Endothelial cell of umbilical vein (primary cell): ENCODE measurements at regions not wholly inside any gene's neighbourhood (a gene's known extent, or its start where the extent isn't known, plus 50 kb on each side); places are given as distances from the start of the nearest gene placed in this dataset.

Experiments used
- BruUV-seq: library from RNA; stranded (reverse); fragments of 400-500 nt; replicated peaks from 2 replicates; lab custom pipeline; 2021; lab: Mats Ljungman, UMichigan
- CTCF ChIA-PET: fragments of 300-600, 350-600 bp; sonication (Branson Sonifier 250); formaldehyde crosslinking; loops from one replicate; lab custom pipeline; 2021; ENCODE audit warnings: antibody characterized with exemption, inconsistent platforms; lab: Charles Lee
- POLR2A ChIA-PET: fragments of 300-600, 350-600 bp; sonication (Branson Sonifier 250); formaldehyde crosslinking; loops from one replicate; lab custom pipeline; 2021; ENCODE audit warnings: antibody characterized with exemption, inconsistent platforms; lab: Charles Lee
- DNase-seq: peaks from one replicate; pipeline ENCODE4 v3.0.0-alpha.2; 2011; ENCODE audit warnings: low read depth, low spot score
- FAIRE-seq: peaks from 2 replicates; lab custom pipeline; 2011; peaks lifted over from hg19 to GRCh38; lab: Jason Lieb, UNC
- H2AFZ ChIP-seq: 2 replicates; pipeline ENCODE4 v1.6.0; 2012; ENCODE audit warnings: low read depth, low read length, control low read depth, inconsistent platforms
- H3K27ac ChIP-seq: 2 replicates; pipeline ENCODE4 v1.5.1; 2011; ENCODE audit warnings: low read depth, mild to moderate bottlenecking, control low read depth, low read length, moderate library complexity; ENCODE audit not compliant: insufficient read depth
- H3K27me3 ChIP-seq, 2 experiments: 2 replicates each; pipeline versions ENCODE4 v1.6.0 to v1.6.1; 2011; ENCODE audit warnings: low read length in 2 of 2, mixed read lengths in 1 of 2; ENCODE audit not compliant: control insufficient read depth in 2 of 2, insufficient read depth in 2 of 2
- H3K36me3 ChIP-seq, 2 experiments: 2 replicates in 1 of 2; 3 replicates in 1 of 2; pipeline ENCODE4 v1.5.1; 2011; ENCODE audit warnings: low read length in 2 of 2, mild to moderate bottlenecking in 1 of 2, moderate library complexity in 1 of 2; ENCODE audit not compliant: control insufficient read depth in 2 of 2, insufficient read depth in 2 of 2; ENCODE audit errors: extremely low read depth in 1 of 2
- H3K4me1 ChIP-seq: 3 replicates; pipeline ENCODE4 v1.5.1; 2011; ENCODE audit warnings: mild to moderate bottlenecking, low read length; ENCODE audit not compliant: control insufficient read depth, insufficient read depth; ENCODE audit errors: extremely low read depth
- H3K4me2 ChIP-seq: 2 replicates; pipeline ENCODE4 v1.6.1; 2011; ENCODE audit warnings: low read length, control low read depth, mixed read lengths; ENCODE audit not compliant: insufficient read depth
- H3K4me3 ChIP-seq, 3 experiments: fragments of 200-600 bp in 1 of 3; sonication (generic), shearing (Covaris generic) in 1 of 3; replicated peaks in 1 of 3; 2 replicates each; pipeline ENCODE4 v1.5.1; 2011 to 2016; ENCODE audit warnings: control low read depth in 3 of 3, low read length in 3 of 3, mild to moderate bottlenecking in 2 of 3, inconsistent platforms in 1 of 3, low read depth in 1 of 3, moderate library complexity in 1 of 3; ENCODE audit not compliant: insufficient read depth in 1 of 3
- H3K79me2 ChIP-seq: 2 replicates; pipeline ENCODE4 v1.6.0; 2012; ENCODE audit warnings: low read length, inconsistent platforms; ENCODE audit not compliant: control insufficient read depth, insufficient read depth
- H3K9ac ChIP-seq: replicated peaks from 2 replicates; pipeline ENCODE3; 2011; ENCODE audit warnings: low read length, control low read depth; ENCODE audit not compliant: insufficient read depth; ENCODE audit errors: extremely low read depth
- H3K9me1 ChIP-seq: replicated peaks from 3 replicates; pipeline ENCODE4 v1.6.0; 2011; ENCODE audit warnings: mild to moderate bottlenecking, low read length; ENCODE audit not compliant: control insufficient read depth, insufficient read depth; ENCODE audit errors: extremely low read depth
- H3K9me3 ChIP-seq: replicated peaks from 2 replicates; pipeline ENCODE4 v1.5.1; 2012; ENCODE audit warnings: low read length, inconsistent platforms; ENCODE audit not compliant: control insufficient read depth, insufficient read depth
- H4K20me1 ChIP-seq: replicated peaks from 2 replicates; pipeline ENCODE3; 2011; ENCODE audit warnings: mild to moderate bottlenecking, low read length; ENCODE audit not compliant: control insufficient read depth, insufficient read depth; ENCODE audit errors: extremely low read depth
- CTCF ChIP-seq, 2 donors: IDR thresholded peaks; 1 replicate in 1 of 2; 2 replicates in 1 of 2; pipeline ENCODE4 v1.5.1; 2011; ENCODE audit warnings: low read length in 2 of 2, mild to moderate bottlenecking in 2 of 2, moderate library complexity in 2 of 2, control low read depth in 1 of 2, inconsistent platforms in 1 of 2, low read depth in 1 of 2; ENCODE audit not compliant: insufficient read depth in 1 of 2; ENCODE audit errors: extremely low read depth in 1 of 2
- EZH2 ChIP-seq: IDR thresholded peaks from 2 replicates; pipeline ENCODE4 v1.6.1; 2012; ENCODE audit warnings: borderline replicate concordance, low read depth, mild to moderate bottlenecking, moderate library complexity, low read length, inconsistent platforms; ENCODE audit not compliant: severe bottlenecking
- FOS ChIP-seq: IDR thresholded peaks from 2 replicates; pipeline ENCODE4 v1.6.1; 2011; ENCODE audit warnings: mild to moderate bottlenecking, low read length, moderate library complexity, borderline replicate concordance; ENCODE audit not compliant: insufficient read depth
- GATA2 ChIP-seq: IDR thresholded peaks from 2 replicates; pipeline ENCODE4 v1.7.0; 2011; ENCODE audit warnings: low read depth, mild to moderate bottlenecking, moderate library complexity, mixed read lengths, low read length; ENCODE audit not compliant: insufficient read length, insufficient read depth
- JUN ChIP-seq: IDR thresholded peaks from 2 replicates; pipeline ENCODE4 v1.6.1; 2011; ENCODE audit warnings: borderline replicate concordance, low read depth; ENCODE audit not compliant: insufficient read length, insufficient read depth
- MAX ChIP-seq: IDR thresholded peaks from 2 replicates; pipeline ENCODE4 v1.6.1; 2011; ENCODE audit not compliant: insufficient read depth, insufficient read length
- MYC ChIP-seq: IDR thresholded peaks from one replicate; pipeline ENCODE4 v1.6.1; 2011; ENCODE audit warnings: mild to moderate bottlenecking, low read depth, low read length
- POLR2A ChIP-seq: IDR thresholded peaks from 2 replicates; pipeline ENCODE4 v1.6.1; 2012; ENCODE audit warnings: low read depth, mild to moderate bottlenecking, control low read depth, low read length
- POLR2AphosphoS5 ChIP-seq: IDR thresholded peaks from 2 replicates; pipeline ENCODE4 v1.6.1; 2012; ENCODE audit warnings: low read depth, mild to moderate bottlenecking, control low read depth, low read length, moderate library complexity; ENCODE audit not compliant: insufficient read depth
- dilution Hi-C: fragments of 300-500 bp; cut with MboI; formaldehyde crosslinking; loops from one replicate; pipeline ENCODE4 v1.15.0; 2019; ENCODE audit warnings: low sequenced_read_pairs; ENCODE audit not compliant: extremely low pct_ligation_motif_present
- intact Hi-C: fragments of 100-400 bp; cut with micrococcal nuclease; formaldehyde crosslinking; loops from one replicate; pipeline ENCODE4 v1.10.0; 2022

GRCh38 chr20:24393903-24394302 is 75.5 kb upstream of the SYNDIG1 start:
- H3K9me3 ChIP-seq, result peaks cover 1% of the 10 kb centered on the region
- no peak overlapping the region for H2AFZ ChIP-seq
- intact Hi-C loops, result no loop called here
- no peak for FAIRE-seq
- dilution Hi-C loops, result no loop called here
- TF ChIP-seq POLR2AphosphoS5 (no peak), FOS (no peak), EZH2 (no peak), MAX (no peak), GATA2 (no peak), MYC (no peak), POLR2A (no peak)
- CTCF ChIA-PET, result no interaction called here
- no peaks in the 10 kb centered on the region for H4K20me1 ChIP-seq
- H3K36me3 ChIP-seq, result no peaks in the 10 kb centered on the region
- H3K27me3 ChIP-seq, result no peaks in the 10 kb centered on the region
- no peak overlapping the region for H3K9ac ChIP-seq
- H3K4me1 ChIP-seq, result no peaks in the 10 kb centered on the region
- DNase-seq, result no peak
- H3K4me2 ChIP-seq, result no peak overlapping the region
- H3K27ac ChIP-seq, result no peak overlapping the region
- no peaks in the 10 kb centered on the region for H3K79me2 ChIP-seq
- H3K9me1 ChIP-seq, result no peaks in the 10 kb centered on the region
- POLR2A ChIA-PET, result no interaction called here
- BruUV-seq, result no TSS peak
- no peak overlapping the region for H3K4me3 ChIP-seq

DNA sequence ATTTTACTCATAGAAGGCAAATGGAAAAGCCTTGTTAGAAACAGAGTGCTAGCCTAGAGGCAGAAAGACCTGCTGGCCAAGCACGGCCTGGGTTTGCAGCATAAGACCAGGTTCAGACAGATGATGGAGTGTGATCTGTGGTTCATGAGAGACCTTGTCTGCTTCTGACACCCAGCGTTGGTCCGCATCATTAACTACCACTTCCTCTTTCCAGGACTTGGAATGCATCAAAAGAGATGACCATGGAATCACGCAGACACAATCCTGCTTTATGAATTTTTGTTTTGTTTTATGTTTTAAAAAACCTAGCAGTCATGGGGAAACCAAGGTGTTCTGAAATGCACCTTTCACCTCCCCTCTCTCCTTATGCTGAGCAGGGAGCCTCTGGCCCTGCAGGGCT is 76.8 kb upstream of the SYNDIG1 start:
- H3K4me3 ChIP-seq, result no peak overlapping the region
- no peaks in the 10 kb centered on the region for H4K20me1 ChIP-seq
- no peaks in the 10 kb centered on the region for H3K9me1 ChIP-seq
- no peaks in the 10 kb centered on the region for H3K4me1 ChIP-seq
- no peak overlapping the region for H3K4me2 ChIP-seq
- TF ChIP-seq GATA2, result no peak
- no peak for TF ChIP-seq EZH2
- no peak for TF ChIP-seq MYC
- TF ChIP-seq JUN, result no peak
- TF ChIP-seq FOS, result no peak
- no peak for TF ChIP-seq CTCF (IDR thresholded peaks at IDR 0.05; ENCODE audit: extremely low read depth in 1 of 2, insufficient read depth in 1 of 2, low read depth in 1 of 2, low read length in 2 of 2)
- no peak for TF ChIP-seq POLR2A
- no peak for TF ChIP-seq MAX
- no peak for TF ChIP-seq POLR2AphosphoS5
- no peak for FAIRE-seq
- dilution Hi-C loops, result no loop called here
- H3K9ac ChIP-seq, result no peak overlapping the region
- no peaks in the 10 kb centered on the region for H3K27me3 ChIP-seq
- no peak for DNase-seq
- no peak overlapping the region for H2AFZ ChIP-seq
- POLR2A ChIA-PET, result no interaction called here
- H3K36me3 ChIP-seq, result no peaks in the 10 kb centered on the region
- no TSS peak for BruUV-seq
- no peak overlapping the region for H3K27ac ChIP-seq
- H3K79me2 ChIP-seq, result no peaks in the 10 kb centered on the region
- peaks cover 1% of the 10 kb centered on the region for H3K9me3 ChIP-seq
- intact Hi-C loops, result no loop called here
- CTCF ChIA-PET, result no interaction called here
